NCI-H82 (cell line): ENCODE measurements at regions not wholly inside any gene's neighbourhood (a gene's known extent, or its start where the extent isn't known, plus 50 kb on each side); places are given as distances from the start of the nearest gene placed in this dataset.

Experiments
- DNase-seq: peaks from one replicate; lab custom pipeline; 2025; lab: John Stamatoyannopoulos, UW

- no peak for DNase-seq
These were observed 106.9 kb upstream of the PTCH1 start for GRCh38 chr9:95623640-95624039.

- no peak for DNase-seq
These were observed 104.0 kb upstream of the PTCH1 start for GRCh38 chr9:95620722-95621121.

- peak; percentile 3 for DNase-seq
These were observed 103.5 kb upstream of the PTCH1 start for GRCh38 chr9:95620314-95620713.

- no peak for DNase-seq
These were observed 98.5 kb upstream of the PTCH1 start for GRCh38 chr9:95615246-95615645.

GRCh38 chr9:95613670-95614069, 96.9 kb upstream of the PTCH1 start:
- no peak for DNase-seq

- peak; percentile 83 for DNase-seq
These were observed 94.6 kb upstream of the PTCH1 start for GRCh38 chr9:95611354-95611753.

GRCh38 chr9:95610006-95610785, 93.4 kb upstream of the PTCH1 start:
- DNase-seq = no peak

GRCh38 chr9:95609426-95609825, 92.7 kb upstream of the PTCH1 start:
- DNase-seq = no peak

GRCh38 chr9:95608341-95608740, 91.6 kb upstream of the PTCH1 start:
- no peak for DNase-seq

GRCh38 chr9:95607507-95607906, 90.7 kb upstream of the PTCH1 start:
- DNase-seq = no peak

GRCh38 chr9:95606489-95607350, 89.9 kb upstream of the PTCH1 start:
- no peak for DNase-seq

GRCh38 chr9:95605816-95606488, 89.2 kb upstream of the PTCH1 start:
- DNase-seq = peak; percentile 48

- DNase-seq = no peak
These were observed 88.3 kb upstream of the PTCH1 start for GRCh38 chr9:95605101-95605500.

- DNase-seq = no peak
These were observed 81.5 kb upstream of the PTCH1 start for GRCh38 chr9:95598236-95598635.

GRCh38 chr9:95595721-95596295, 79.0 kb upstream of the PTCH1 start:
- DNase-seq = no peak

- DNase-seq = no peak
These were observed 76.2 kb upstream of the PTCH1 start for GRCh38 chr9:95592931-95593330.

- no peak for DNase-seq
These were observed 72.2 kb upstream of the PTCH1 start for GRCh38 chr9:95588724-95589588.

- no peak for DNase-seq
These were observed 70.5 kb upstream of the PTCH1 start for GRCh38 chr9:95587021-95587964.

GRCh38 chr9:95586326-95586725, 69.6 kb upstream of the PTCH1 start:
- DNase-seq = no peak

GRCh38 chr9:95585824-95586223, 69.1 kb upstream of the PTCH1 start:
- no peak for DNase-seq
